A549 (cell line): ENCODE measurements at regions not wholly inside any gene's neighbourhood (a gene's known extent, or its start where the extent isn't known, plus 50 kb on each side); places are given as distances from the start of the nearest gene placed in this dataset.
"Not testable (repeated sequence)": the region's sequence is repeated elsewhere in the genome, so short reads cannot be mapped to it uniquely, and the experiment has no call there.

Experiments
- ATAC-seq, 2 experiments: fragments of 200-7000 bp in 1 of 2; fragments of >200 bp in 1 of 2; cut with Nextera tagmentation in 1 of 2; cut with Tn5 transposase in 1 of 2; 3 replicates each; pipeline versions ENCODE4 v1.8.0 to v1.9.1; 2018 to 2020; ENCODE audit warnings: mild to moderate bottlenecking in 1 of 2, moderate library complexity in 1 of 2
- CTCF ChIA-PET: fragments of 300-600 bp; sonication (Branson Sonifier 250); formaldehyde crosslinking; extraction: SDS; loops from one replicate; lab custom pipeline; 2021; ENCODE audit warnings: antibody characterized with exemption, inconsistent platforms; lab: Yijun Ruan, JAX
- POLR2A ChIA-PET: fragments of 350-600 bp; formaldehyde crosslinking; extraction: SDS; loops from one replicate; lab custom pipeline; 2021; ENCODE audit warnings: antibody characterized with exemption, inconsistent platforms; lab: Yijun Ruan, JAX
- DNase-seq, 2 experiments: peaks; one replicate each; pipeline versions ENCODE4 v3.0.0 to v3.0.0-alpha.2; 2011 to 2016; ENCODE audit warnings: low read depth in 1 of 2, low spot score in 1 of 2
- FAIRE-seq: peaks from 2 replicates; lab custom pipeline; 2011; peaks lifted over from hg19 to GRCh38; lab: Jason Lieb, UNC
- H3K27ac ChIP-seq, 2 experiments: fragments of >200 bp; sonication (Bioruptor Twin); formaldehyde crosslinking; 3 replicates each; pipeline ENCODE4 v1.5.1; 2016 to 2017
- H3K4me1 ChIP-seq: fragments of >200 bp; sonication (Bioruptor Twin); formaldehyde crosslinking; 3 replicates; pipeline ENCODE4 v1.6.1; 2016
- H3K4me2 ChIP-seq: fragments of >200 bp; sonication (Bioruptor Twin); formaldehyde crosslinking; 3 replicates; pipeline ENCODE4 v1.6.1; 2016
- H3K4me3 ChIP-seq: fragments of >200 bp; sonication (Bioruptor Twin); formaldehyde crosslinking; 3 replicates; pipeline ENCODE4 v1.5.1; 2016
- H3K9me3 ChIP-seq: fragments of >200 bp; sonication (Bioruptor Twin); formaldehyde crosslinking; 3 replicates; pipeline ENCODE4 v1.6.1; 2016
- BHLHE40 ChIP-seq: IDR thresholded peaks from 2 replicates; pipeline ENCODE4 v1.6.1; 2012; ENCODE audit warnings: low read depth, low read length, inconsistent platforms
- EHF ChIP-seq: fragments of 250-450 bp; sonication (Bioruptor Pico); IDR thresholded peaks from 2 replicates; pipeline ENCODE4 v1.5.0; 2020; ENCODE audit warnings: mild to moderate bottlenecking
- EP300 ChIP-seq, 2 experiments: fragments of >200 bp; sonication (Bioruptor Twin); formaldehyde crosslinking; IDR thresholded peaks; 2 replicates in 1 of 2; 3 replicates in 1 of 2; pipeline ENCODE4 v1.6.1; 2016 to 2017
- ESRRA ChIP-seq: fragments of 150-350 bp; IDR thresholded peaks from 2 replicates; pipeline ENCODE4 v1.6.1; 2014; ENCODE audit warnings: mild to moderate bottlenecking, low read length, borderline replicate concordance
- FOXS1 ChIP-seq: fragments of 250-450 bp; sonication (Bioruptor Pico); IDR thresholded peaks from 2 replicates; pipeline ENCODE4 v1.5.0; 2020; ENCODE audit warnings: mild to moderate bottlenecking, moderate library complexity
- GATA3 ChIP-seq: IDR thresholded peaks from 2 replicates; pipeline ENCODE4 v1.6.1; 2012; ENCODE audit warnings: borderline replicate concordance
- HDAC2 ChIP-seq: fragments of 200-600 bp; sonication (generic); IDR thresholded peaks from 2 replicates; pipeline ENCODE4 v1.6.1; 2016
- HES2 ChIP-seq: fragments of >200 bp; sonication (Bioruptor Twin); formaldehyde crosslinking; IDR thresholded peaks from 2 replicates; pipeline ENCODE4 v1.6.1; 2016
- JUNB ChIP-seq: fragments of >200 bp; sonication (Bioruptor Twin); formaldehyde crosslinking; IDR thresholded peaks from 2 replicates; pipeline ENCODE4 v1.6.1; 2016
- KDM1A ChIP-seq: fragments of 200-600 bp; sonication (generic); IDR thresholded peaks from 2 replicates; pipeline ENCODE4 v1.6.1; 2016; ENCODE audit warnings: low read depth, mild to moderate bottlenecking
- NFE2L2 ChIP-seq: fragments of 150-350 bp; conservative IDR thresholded peaks from 2 replicates; pipeline ENCODE4 v1.6.1; 2014; ENCODE audit warnings: low read length
- POLR2A ChIP-seq: IDR thresholded peaks from 2 replicates; pipeline ENCODE4 v1.6.1; 2012; ENCODE audit warnings: mild to moderate bottlenecking, low read length
- POLR2AphosphoS2 ChIP-seq: conservative IDR thresholded peaks from 2 replicates; pipeline ENCODE4 v1.6.1; 2012; ENCODE audit warnings: low read length, improper control_type of control experiment, inconsistent platforms
- RAD21 ChIP-seq, 2 experiments: fragments of >200 bp in 1 of 2; sonication (Bioruptor Twin) in 1 of 2; formaldehyde crosslinking in 1 of 2; IDR thresholded peaks in 1 of 2; conservative IDR thresholded peaks in 1 of 2; 2 replicates in 1 of 2; 3 replicates in 1 of 2; pipeline ENCODE4 v1.6.1; 2012 to 2018; ENCODE audit warnings: inconsistent platforms in 1 of 2
- RARB ChIP-seq: fragments of 250-450 bp; sonication (Bioruptor Pico); IDR thresholded peaks from 2 replicates; pipeline ENCODE4 v1.8.0; 2021; ENCODE audit warnings: mild to moderate bottlenecking, moderate library complexity
- RFX5 ChIP-seq: fragments of 450-650 bp; IDR thresholded peaks from 2 replicates; pipeline ENCODE4 v1.7.1; 2014; ENCODE audit warnings: antibody characterized with exemption, mild to moderate bottlenecking, moderate library complexity
- RNF2 ChIP-seq: fragments of 200-600 bp; sonication (generic); IDR thresholded peaks from 2 replicates; pipeline ENCODE4 v1.6.1; 2016; ENCODE audit warnings: low read depth, mild to moderate bottlenecking, antibody characterized with exemption, moderate library complexity, borderline replicate concordance
- ZNF302 ChIP-seq: fragments of 250-450 bp; sonication (Bioruptor Pico); IDR thresholded peaks from 2 replicates; pipeline ENCODE4 v1.9.0; 2021; ENCODE audit warnings: inconsistent platforms, mild to moderate bottlenecking, moderate library complexity
- ZSCAN20 ChIP-seq: fragments of 250-450 bp; sonication (Bioruptor Pico); IDR thresholded peaks from 2 replicates; pipeline ENCODE4 v1.8.0; 2022; ENCODE audit warnings: mild to moderate bottlenecking, moderate library complexity
- WGBS: methylation state at CpG from one replicate; pipeline ENCODE4 v1.1.6; 2017; ENCODE audit errors: missing lambda C conversion rate; 5-methylcytosine and 5-hydroxymethylcytosine counted together
- TF ChIP-seq, protein P1 (sequence below): fragments of 200-600 bp; sonication (generic); IDR thresholded peaks from 2 replicates; pipeline ENCODE4 v1.6.1; 2016; ENCODE audit warnings: antibody characterized with exemption, mild to moderate bottlenecking, moderate library complexity
- TF ChIP-seq, protein P2 (sequence below): IDR thresholded peaks from 2 replicates; pipeline ENCODE4 v1.6.1; 2012

- TF ChIP-seq, protein P1, sequence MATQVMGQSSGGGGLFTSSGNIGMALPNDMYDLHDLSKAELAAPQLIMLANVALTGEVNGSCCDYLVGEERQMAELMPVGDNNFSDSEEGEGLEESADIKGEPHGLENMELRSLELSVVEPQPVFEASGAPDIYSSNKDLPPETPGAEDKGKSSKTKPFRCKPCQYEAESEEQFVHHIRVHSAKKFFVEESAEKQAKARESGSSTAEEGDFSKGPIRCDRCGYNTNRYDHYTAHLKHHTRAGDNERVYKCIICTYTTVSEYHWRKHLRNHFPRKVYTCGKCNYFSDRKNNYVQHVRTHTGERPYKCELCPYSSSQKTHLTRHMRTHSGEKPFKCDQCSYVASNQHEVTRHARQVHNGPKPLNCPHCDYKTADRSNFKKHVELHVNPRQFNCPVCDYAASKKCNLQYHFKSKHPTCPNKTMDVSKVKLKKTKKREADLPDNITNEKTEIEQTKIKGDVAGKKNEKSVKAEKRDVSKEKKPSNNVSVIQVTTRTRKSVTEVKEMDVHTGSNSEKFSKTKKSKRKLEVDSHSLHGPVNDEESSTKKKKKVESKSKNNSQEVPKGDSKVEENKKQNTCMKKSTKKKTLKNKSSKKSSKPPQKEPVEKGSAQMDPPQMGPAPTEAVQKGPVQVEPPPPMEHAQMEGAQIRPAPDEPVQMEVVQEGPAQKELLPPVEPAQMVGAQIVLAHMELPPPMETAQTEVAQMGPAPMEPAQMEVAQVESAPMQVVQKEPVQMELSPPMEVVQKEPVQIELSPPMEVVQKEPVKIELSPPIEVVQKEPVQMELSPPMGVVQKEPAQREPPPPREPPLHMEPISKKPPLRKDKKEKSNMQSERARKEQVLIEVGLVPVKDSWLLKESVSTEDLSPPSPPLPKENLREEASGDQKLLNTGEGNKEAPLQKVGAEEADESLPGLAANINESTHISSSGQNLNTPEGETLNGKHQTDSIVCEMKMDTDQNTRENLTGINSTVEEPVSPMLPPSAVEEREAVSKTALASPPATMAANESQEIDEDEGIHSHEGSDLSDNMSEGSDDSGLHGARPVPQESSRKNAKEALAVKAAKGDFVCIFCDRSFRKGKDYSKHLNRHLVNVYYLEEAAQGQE, result no peak
Observed at GRCh38 chr1:227415115-227415790, 97.0 kb upstream of the CDC42BPA start (continued).

GRCh38 chr1:227411066-227411465, 92.8 kb upstream of the CDC42BPA start:
- Histone ChIP-seq H3K4me2 (no peak overlapping the region), H3K4me3 (no peak overlapping the region), H3K9me3 (no peaks in the 10 kb centered on the region; the same call in 2 of the 3 replicates), H3K4me1 (no peaks in the 10 kb centered on the region), H3K27ac (no peak overlapping the region)
- 53% methylated on average over 7 of the region's 7 CpGs for WGBS
- CTCF ChIA-PET, result interaction anchor here (0.6 kb wide), 1 partner anchor 131 kb away, joined by 3 read pairs; no protein-coding TSS in a partner anchor
- FAIRE-seq, result no peak
- DNase-seq, result no peak
- ATAC-seq, result no peak
- POLR2A ChIA-PET, result no interaction called here
- TF ChIP-seq RFX5 (no peak), POLR2A (no peak), RARB (CRISPR knock-in tag) (no peak), ZSCAN20 (CRISPR knock-in tag) (no peak), JUNB (no peak), BHLHE40 (no peak), ESRRA (no peak), EHF (CRISPR knock-in tag) (no peak), EP300 (IDR thresholded peaks at IDR 0.05) (no peak), KDM1A (no peak), ZNF302 (CRISPR knock-in tag) (no peak), GATA3 (no peak), NFE2L2 (no peak), POLR2AphosphoS2 (no peak), RNF2 (no peak), HDAC2 (no peak), RAD21 (conservative IDR thresholded peaks at IDR 0.05 in 1 of 2, IDR thresholded peaks at IDR 0.05 in 1 of 2) (no peak), HES2 (no peak), FOXS1 (CRISPR knock-in tag) (no peak)
- TF ChIP-seq, protein P2, sequence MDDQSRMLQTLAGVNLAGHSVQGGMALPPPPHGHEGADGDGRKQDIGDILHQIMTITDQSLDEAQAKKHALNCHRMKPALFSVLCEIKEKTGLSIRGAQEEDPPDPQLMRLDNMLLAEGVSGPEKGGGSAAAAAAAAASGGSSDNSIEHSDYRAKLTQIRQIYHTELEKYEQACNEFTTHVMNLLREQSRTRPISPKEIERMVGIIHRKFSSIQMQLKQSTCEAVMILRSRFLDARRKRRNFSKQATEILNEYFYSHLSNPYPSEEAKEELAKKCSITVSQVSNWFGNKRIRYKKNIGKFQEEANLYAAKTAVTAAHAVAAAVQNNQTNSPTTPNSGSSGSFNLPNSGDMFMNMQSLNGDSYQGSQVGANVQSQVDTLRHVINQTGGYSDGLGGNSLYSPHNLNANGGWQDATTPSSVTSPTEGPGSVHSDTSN, result no peak

- not testable (repeated sequence) for H3K27ac ChIP-seq
Observed at GRCh38 chr1:227406332-227406731, 88.0 kb upstream of the CDC42BPA start.

More at GRCh38 chr1:227406332-227406731, 88.0 kb upstream of the CDC42BPA start:
- H3K9me3 ChIP-seq, H3K4me3 ChIP-seq, H3K4me1 ChIP-seq, POLR2A ChIA-PET, DNase-seq, H3K4me2 ChIP-seq, ATAC-seq, CTCF ChIA-PET, FAIRE-seq: not testable (repeated sequence)
